A673 (cell line): ENCODE measurements at regions not wholly inside any gene's neighbourhood (a gene's known extent, or its start where the extent isn't known, plus 50 kb on each side); places are given as distances from the start of the nearest gene placed in this dataset.

ENCODE experiments used
- EZH2 ChIP-seq: fragments of 200-600 bp; sonication (generic); IDR thresholded peaks from 2 replicates; pipeline ENCODE4 v1.6.1; 2017; ENCODE audit warnings: borderline replicate concordance, low read depth, mild to moderate bottlenecking, mixed read lengths, antibody characterized with exemption, low read length; ENCODE audit not compliant: poor library complexity, severe bottlenecking
- TF ChIP-seq, protein P1 (sequence below): fragments of 300-800, 200-600 bp; sonication (generic); conservative IDR thresholded peaks from 2 replicates; pipeline ENCODE4 v1.5.1; 2017; ENCODE audit warnings: low read depth, mild to moderate bottlenecking, antibody characterized with exemption, low read length, moderate library complexity, mixed read lengths

DNA sequence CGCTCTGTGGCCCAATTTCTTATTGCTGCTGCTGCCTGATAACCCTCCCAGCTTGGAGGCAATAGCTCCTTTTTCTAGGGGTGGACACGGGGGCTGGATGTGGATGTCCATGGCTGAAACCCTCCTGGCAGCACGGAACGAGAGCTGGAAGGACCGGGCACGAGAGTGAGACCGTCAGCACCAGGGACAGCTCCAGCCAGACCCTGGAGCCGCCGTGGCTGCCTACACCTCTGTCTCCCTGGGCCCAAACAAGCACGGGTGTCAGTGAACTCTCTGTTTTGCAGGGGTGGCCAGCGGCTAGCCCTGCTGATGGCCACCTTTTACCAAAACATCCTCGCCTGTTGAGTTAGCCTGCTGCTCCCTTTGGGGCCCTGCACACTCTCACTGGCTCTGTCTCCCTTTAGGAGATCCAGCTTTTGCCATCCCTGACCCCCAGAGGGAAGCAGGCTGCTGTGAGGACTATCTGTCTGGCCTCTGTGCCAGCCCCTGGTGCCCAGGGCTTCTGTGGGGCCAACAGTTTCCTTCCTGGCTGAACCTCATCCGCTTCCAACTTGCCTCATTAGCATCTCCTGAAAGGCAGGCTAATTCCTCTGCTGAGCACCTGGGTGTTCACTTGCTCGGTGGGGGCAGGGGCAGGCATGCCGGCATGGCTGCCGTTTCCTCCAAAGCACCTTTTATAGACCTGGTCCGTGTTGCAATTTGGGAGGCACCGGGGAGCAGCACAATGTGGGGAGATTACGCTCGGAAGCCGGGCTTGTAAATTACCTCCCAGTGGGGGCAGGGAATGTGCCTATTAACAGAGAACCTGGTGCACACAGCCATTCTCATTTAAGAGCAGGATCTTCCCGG is 118.1 kb downstream of the ENGASE start:
- TF ChIP-seq, protein P1, sequence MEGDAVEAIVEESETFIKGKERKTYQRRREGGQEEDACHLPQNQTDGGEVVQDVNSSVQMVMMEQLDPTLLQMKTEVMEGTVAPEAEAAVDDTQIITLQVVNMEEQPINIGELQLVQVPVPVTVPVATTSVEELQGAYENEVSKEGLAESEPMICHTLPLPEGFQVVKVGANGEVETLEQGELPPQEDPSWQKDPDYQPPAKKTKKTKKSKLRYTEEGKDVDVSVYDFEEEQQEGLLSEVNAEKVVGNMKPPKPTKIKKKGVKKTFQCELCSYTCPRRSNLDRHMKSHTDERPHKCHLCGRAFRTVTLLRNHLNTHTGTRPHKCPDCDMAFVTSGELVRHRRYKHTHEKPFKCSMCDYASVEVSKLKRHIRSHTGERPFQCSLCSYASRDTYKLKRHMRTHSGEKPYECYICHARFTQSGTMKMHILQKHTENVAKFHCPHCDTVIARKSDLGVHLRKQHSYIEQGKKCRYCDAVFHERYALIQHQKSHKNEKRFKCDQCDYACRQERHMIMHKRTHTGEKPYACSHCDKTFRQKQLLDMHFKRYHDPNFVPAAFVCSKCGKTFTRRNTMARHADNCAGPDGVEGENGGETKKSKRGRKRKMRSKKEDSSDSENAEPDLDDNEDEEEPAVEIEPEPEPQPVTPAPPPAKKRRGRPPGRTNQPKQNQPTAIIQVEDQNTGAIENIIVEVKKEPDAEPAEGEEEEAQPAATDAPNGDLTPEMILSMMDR = no peak
- TF ChIP-seq EZH2 = peak; percentile 27
